ENCODE measurements at regions not wholly inside any gene's neighbourhood (a gene's known extent, or its start where the extent isn't known, plus 50 kb on each side); places are given as distances from the start of the nearest gene placed in this dataset.

GRCh38 chr6:153705429-153705828 lies 333.6 kb upstream of the OPRM1 start:
- H3K4me1 ChIP-seq (ENCODE audit: control insufficient read depth in 4 of 4, insufficient read depth in 4 of 4, low read length in 3 of 4): no peaks in the 10 kb centered on the region
- no peaks in the 10 kb centered on the region for H3K27me3 ChIP-seq (ENCODE audit: control insufficient read depth in 4 of 4, insufficient read depth in 4 of 4, low read length in 3 of 4)
- peaks cover 0 to 6% (median 2%) of the 10 kb centered on the region in 4 donors for H3K9me3 ChIP-seq (ENCODE audit: control insufficient read depth in 4 of 4, low read length in 3 of 4)
- DNase-seq (ENCODE audit: low spot score): no peak
- H3K9ac ChIP-seq (ENCODE audit: low read depth in 1 of 2, low read length in 2 of 2): no peak overlapping the region
- no peak overlapping the region for H3K4me3 ChIP-seq (ENCODE audit: low read depth in 1 of 3, low read length in 3 of 3)
- H3K27ac ChIP-seq (ENCODE audit: low read depth in 1 of 2, low read length in 2 of 2): no peak overlapping the region
- H3K36me3 ChIP-seq (ENCODE audit: control insufficient read depth in 4 of 4, insufficient read depth in 3 of 4, low read depth in 1 of 4, low read length in 3 of 4): no peaks in the 10 kb centered on the region
- TF ChIP-seq FOXA1 (IDR thresholded peaks at IDR 0.05) (no peak), SP1 (IDR thresholded peaks at IDR 0.05) (no peak), RAD21 (IDR thresholded peaks at IDR 0.05) (no peak), HNF4G (IDR thresholded peaks at IDR 0.05) (no peak), ATF3 (IDR thresholded peaks at IDR 0.05) (no peak), CTCF (IDR thresholded peaks at IDR 0.05; ENCODE audit: low read depth, low read length, missing input control) (no peak), HNF4A (conservative IDR thresholded peaks at IDR 0.05) (no peak)

- no peak overlapping the region for H3K9ac ChIP-seq (ENCODE audit: low read depth in 1 of 2, low read length in 2 of 2)
- H3K9me3 ChIP-seq (ENCODE audit: control insufficient read depth in 4 of 4, low read length in 3 of 4): peaks cover 0 to 6% (median 2%) of the 10 kb centered on the region in 4 donors
- TF ChIP-seq FOXA2 (IDR thresholded peaks at IDR 0.05) (no peak), ZBTB33 (IDR thresholded peaks at IDR 0.05) (no peak), RXRA (IDR thresholded peaks at IDR 0.05) (no peak), EGR1 (IDR thresholded peaks at IDR 0.05; ENCODE audit: low read depth in 2 of 2) (no peak), TAF1 (conservative IDR thresholded peaks at IDR 0.05) (no peak), REST (IDR thresholded peaks at IDR 0.05) (no peak), ATF3 (IDR thresholded peaks at IDR 0.05) (no peak), YY1 (IDR thresholded peaks at IDR 0.05) (no peak), SP1 (IDR thresholded peaks at IDR 0.05) (no peak), GABPA (IDR thresholded peaks at IDR 0.05 in 1 of 2, conservative IDR thresholded peaks at IDR 0.05 in 1 of 2) (no peak), HNF4A (conservative IDR thresholded peaks at IDR 0.05) (no peak)
- no peak overlapping the region for H3K4me3 ChIP-seq (ENCODE audit: low read depth in 1 of 3, low read length in 3 of 3)
- H3K27ac ChIP-seq (ENCODE audit: low read depth in 1 of 2, low read length in 2 of 2): no peak overlapping the region
- no peaks in the 10 kb centered on the region for H3K27me3 ChIP-seq (ENCODE audit: control insufficient read depth in 4 of 4, insufficient read depth in 4 of 4, low read length in 3 of 4)
- no peaks in the 10 kb centered on the region for H3K36me3 ChIP-seq (ENCODE audit: control insufficient read depth in 4 of 4, insufficient read depth in 3 of 4, low read depth in 1 of 4, low read length in 3 of 4)
- 63% methylated on average over 2 of the region's 2 CpGs for WGBS
- no peaks in the 10 kb centered on the region for H3K4me1 ChIP-seq (ENCODE audit: control insufficient read depth in 4 of 4, insufficient read depth in 4 of 4, low read length in 3 of 4)
- no peak for DNase-seq (ENCODE audit: low spot score)
Measured at GRCh38 chr6:153702671-153703070, 336.4 kb upstream of the OPRM1 start.
